ENCODE measurements at regions not wholly inside any gene's neighbourhood (a gene's known extent, or its start where the extent isn't known, plus 50 kb on each side); places are given as distances from the start of the nearest gene placed in this dataset.

GRCh38 chr18:49677081-49677480 lies 115.2 kb downstream of the LIPG start:
- Histone ChIP-seq H3K9me3 (ENCODE audit: low read length) (no peaks in the 10 kb centered on the region), H3K9me2 (replicated peaks; ENCODE audit: insufficient read depth, low read length) (no peaks in the 10 kb centered on the region), H3K36me3 (ENCODE audit: insufficient read depth, low read length) (no peaks in the 10 kb centered on the region), H3K9ac (ENCODE audit: low read length) (no peak overlapping the region), H3K79me2 (ENCODE audit: low read length) (no peaks in the 10 kb centered on the region), H3K4me3 (ENCODE audit: low read length) (no peak overlapping the region), H2AFZ (ENCODE audit: low read length) (no peak overlapping the region), H4K20me1 (ENCODE audit: insufficient read depth, low read depth, low read length) (no peaks in the 10 kb centered on the region), H3K4me2 (ENCODE audit: low read depth, low read length, poor library complexity, severe bottlenecking) (no peak overlapping the region), H3K27ac (ENCODE audit: low read length) (no peak overlapping the region), H3K27me3 (ENCODE audit: low read length) (no peaks in the 10 kb centered on the region), H3K4me1 (ENCODE audit: low read length) (no peaks in the 10 kb centered on the region)
- no peak for DNase-seq

- H3K9me3 ChIP-seq (ENCODE audit: low read length) = no peaks in the 10 kb centered on the region
- no peaks in the 10 kb centered on the region for H4K20me1 ChIP-seq (ENCODE audit: insufficient read depth, low read depth, low read length)
- DNase-seq = no peak
- no peaks in the 10 kb centered on the region for H3K4me1 ChIP-seq (ENCODE audit: low read length)
- no peaks in the 10 kb centered on the region for H3K9me2 ChIP-seq (replicated peaks; ENCODE audit: insufficient read depth, low read length)
- H3K9ac ChIP-seq (ENCODE audit: low read length) = no peak overlapping the region
- no peak overlapping the region for H3K27ac ChIP-seq (ENCODE audit: low read length)
- no peak overlapping the region for H3K4me3 ChIP-seq (ENCODE audit: low read length)
- no peaks in the 10 kb centered on the region for H3K36me3 ChIP-seq (ENCODE audit: insufficient read depth, low read length)
- no peaks in the 10 kb centered on the region for H3K27me3 ChIP-seq (ENCODE audit: low read length)
- no peak overlapping the region for H3K4me2 ChIP-seq (ENCODE audit: low read depth, low read length, poor library complexity, severe bottlenecking)
- no peak overlapping the region for H2AFZ ChIP-seq (ENCODE audit: low read length)
- H3K79me2 ChIP-seq (ENCODE audit: low read length) = no peaks in the 10 kb centered on the region
These were observed 111.4 kb downstream of the LIPG start for GRCh38 chr18:49673281-49673680.

GRCh38 chr18:49672853-49673252 lies 111.0 kb downstream of the LIPG start:
- H3K9ac ChIP-seq (ENCODE audit: low read length) = no peak overlapping the region
- no peaks in the 10 kb centered on the region for H3K79me2 ChIP-seq (ENCODE audit: low read length)
- no peaks in the 10 kb centered on the region for H3K9me2 ChIP-seq (replicated peaks; ENCODE audit: insufficient read depth, low read length)
- H3K4me1 ChIP-seq (ENCODE audit: low read length) = no peaks in the 10 kb centered on the region
- H3K27ac ChIP-seq (ENCODE audit: low read length) = no peak overlapping the region
- no peak for DNase-seq
- H3K4me2 ChIP-seq (ENCODE audit: low read depth, low read length, poor library complexity, severe bottlenecking) = no peak overlapping the region
- no peaks in the 10 kb centered on the region for H3K9me3 ChIP-seq (ENCODE audit: low read length)
- no peaks in the 10 kb centered on the region for H3K27me3 ChIP-seq (ENCODE audit: low read length)
- H2AFZ ChIP-seq (ENCODE audit: low read length) = no peak overlapping the region
- no peaks in the 10 kb centered on the region for H3K36me3 ChIP-seq (ENCODE audit: insufficient read depth, low read length)
- no peak overlapping the region for H3K4me3 ChIP-seq (ENCODE audit: low read length)
- H4K20me1 ChIP-seq (ENCODE audit: insufficient read depth, low read depth, low read length) = no peaks in the 10 kb centered on the region

DNA sequence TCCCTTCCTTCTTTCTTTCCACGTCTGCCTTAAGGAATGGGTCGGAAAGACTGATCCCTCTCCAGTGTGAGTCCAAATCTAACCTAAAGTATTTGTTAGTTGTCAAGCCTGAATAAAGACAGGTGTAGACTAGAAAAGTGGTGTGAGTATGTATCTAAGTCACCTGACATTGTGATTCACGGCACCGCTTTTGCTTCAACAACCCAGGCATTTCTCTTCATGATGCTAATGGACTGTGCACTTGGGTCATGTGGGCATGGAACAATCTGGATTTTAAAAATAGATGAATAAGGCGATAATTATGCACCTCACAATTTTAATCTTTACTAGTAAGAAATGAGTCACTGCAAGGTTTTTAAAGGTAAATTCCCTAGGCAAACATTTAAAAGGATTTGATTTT lies 107.5 kb downstream of the LIPG start:
- Histone ChIP-seq H3K36me3 (ENCODE audit: insufficient read depth, low read length) (no peaks in the 10 kb centered on the region), H2AFZ (ENCODE audit: low read length) (no peak overlapping the region), H3K4me1 (ENCODE audit: low read length) (no peaks in the 10 kb centered on the region), H3K4me2 (ENCODE audit: low read depth, low read length, poor library complexity, severe bottlenecking) (no peak overlapping the region), H3K4me3 (ENCODE audit: low read length) (no peak overlapping the region), H3K79me2 (ENCODE audit: low read length) (no peaks in the 10 kb centered on the region), H3K9me3 (ENCODE audit: low read length) (no peaks in the 10 kb centered on the region), H3K27me3 (ENCODE audit: low read length) (no peaks in the 10 kb centered on the region), H3K27ac (ENCODE audit: low read length) (no peak overlapping the region), H3K9ac (ENCODE audit: low read length) (no peak overlapping the region), H3K9me2 (replicated peaks; ENCODE audit: insufficient read depth, low read length) (no peaks in the 10 kb centered on the region), H4K20me1 (ENCODE audit: insufficient read depth, low read depth, low read length) (no peaks in the 10 kb centered on the region)
- no peak for DNase-seq

DNA sequence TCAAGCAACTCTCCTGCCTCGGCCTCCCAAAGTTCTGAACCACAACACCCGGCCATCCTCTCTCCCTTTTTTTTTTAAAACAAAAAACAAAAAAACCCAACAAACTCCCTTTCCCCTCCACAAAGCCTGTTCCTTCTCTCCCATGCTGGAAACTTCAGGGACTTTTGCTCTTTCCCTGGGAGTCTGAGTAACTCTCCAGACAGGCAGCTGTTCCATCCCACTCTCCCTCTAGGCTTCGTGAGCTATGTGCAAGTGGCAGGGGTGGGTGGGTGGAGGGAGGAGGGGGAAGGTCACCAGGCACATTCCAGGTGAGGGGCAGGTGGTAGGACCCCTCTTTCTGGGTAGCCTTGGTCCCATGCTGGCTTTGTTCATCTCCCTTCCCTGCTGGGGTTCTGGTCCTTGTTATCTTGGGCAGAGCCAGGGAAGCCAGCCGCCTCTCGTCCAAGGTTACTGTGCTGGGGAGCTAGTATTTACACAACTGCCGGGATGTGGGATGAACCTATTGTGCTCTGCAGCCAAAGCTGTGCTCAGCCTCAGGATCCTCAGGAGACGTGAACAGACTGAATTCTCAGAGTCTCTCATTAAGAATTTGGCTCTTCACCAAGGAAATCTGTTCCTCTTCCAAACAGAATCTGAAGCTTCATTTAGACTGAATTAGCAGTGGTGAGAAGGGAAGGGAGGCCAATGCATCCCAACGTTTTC lies 106.9 kb downstream of the LIPG start:
- H2AFZ ChIP-seq (ENCODE audit: low read length) = no peak overlapping the region
- no peaks in the 10 kb centered on the region for H3K9me3 ChIP-seq (ENCODE audit: low read length)
- no peaks in the 10 kb centered on the region for H3K36me3 ChIP-seq (ENCODE audit: insufficient read depth, low read length)
- no peak overlapping the region for H3K4me2 ChIP-seq (ENCODE audit: low read depth, low read length, poor library complexity, severe bottlenecking)
- DNase-seq = no peak
- H3K27ac ChIP-seq (ENCODE audit: low read length) = no peak overlapping the region
- no peak overlapping the region for H3K4me3 ChIP-seq (ENCODE audit: low read length)
- no peak overlapping the region for H3K9ac ChIP-seq (ENCODE audit: low read length)
- H3K79me2 ChIP-seq (ENCODE audit: low read length) = no peaks in the 10 kb centered on the region
- H3K27me3 ChIP-seq (ENCODE audit: low read length) = no peaks in the 10 kb centered on the region
- no peaks in the 10 kb centered on the region for H3K4me1 ChIP-seq (ENCODE audit: low read length)
- H4K20me1 ChIP-seq (ENCODE audit: insufficient read depth, low read depth, low read length) = no peaks in the 10 kb centered on the region
- H3K9me2 ChIP-seq (replicated peaks; ENCODE audit: insufficient read depth, low read length) = no peaks in the 10 kb centered on the region

GRCh38 chr18:49667462-49667861 lies 105.6 kb downstream of the LIPG start:
- Histone ChIP-seq H3K36me3 (ENCODE audit: insufficient read depth, low read length) (no peaks in the 10 kb centered on the region), H3K4me1 (ENCODE audit: low read length) (no peaks in the 10 kb centered on the region), H3K9me3 (ENCODE audit: low read length) (no peaks in the 10 kb centered on the region), H3K4me3 (ENCODE audit: low read length) (no peak overlapping the region), H3K27ac (ENCODE audit: low read length) (no peak overlapping the region), H4K20me1 (ENCODE audit: insufficient read depth, low read depth, low read length) (no peaks in the 10 kb centered on the region), H3K79me2 (ENCODE audit: low read length) (no peaks in the 10 kb centered on the region), H3K27me3 (ENCODE audit: low read length) (no peaks in the 10 kb centered on the region), H3K9me2 (replicated peaks; ENCODE audit: insufficient read depth, low read length) (no peaks in the 10 kb centered on the region), H2AFZ (ENCODE audit: low read length) (no peak overlapping the region), H3K9ac (ENCODE audit: low read length) (no peak overlapping the region), H3K4me2 (ENCODE audit: low read depth, low read length, poor library complexity, severe bottlenecking) (no peak overlapping the region)
- no peak for DNase-seq

- Histone ChIP-seq H3K9ac (ENCODE audit: low read length) (no peak overlapping the region), H3K4me2 (ENCODE audit: low read depth, low read length, poor library complexity, severe bottlenecking) (no peak overlapping the region), H3K27ac (ENCODE audit: low read length) (no peak overlapping the region), H4K20me1 (ENCODE audit: insufficient read depth, low read depth, low read length) (no peaks in the 10 kb centered on the region), H3K36me3 (ENCODE audit: insufficient read depth, low read length) (no peaks in the 10 kb centered on the region), H3K27me3 (ENCODE audit: low read length) (no peaks in the 10 kb centered on the region), H3K9me2 (replicated peaks; ENCODE audit: insufficient read depth, low read length) (no peaks in the 10 kb centered on the region), H3K4me1 (ENCODE audit: low read length) (no peaks in the 10 kb centered on the region), H3K79me2 (ENCODE audit: low read length) (no peaks in the 10 kb centered on the region), H2AFZ (ENCODE audit: low read length) (no peak overlapping the region), H3K4me3 (ENCODE audit: low read length) (no peak overlapping the region), H3K9me3 (ENCODE audit: low read length) (no peaks in the 10 kb centered on the region)
- DNase-seq = no peak
These were observed 104.4 kb downstream of the LIPG start for GRCh38 chr18:49666045-49666775.

- no peak overlapping the region for H3K4me2 ChIP-seq (ENCODE audit: low read depth, low read length, poor library complexity, severe bottlenecking)
- no peak overlapping the region for H3K4me3 ChIP-seq (ENCODE audit: low read length)
- H3K27me3 ChIP-seq (ENCODE audit: low read length) = no peaks in the 10 kb centered on the region
- no peaks in the 10 kb centered on the region for H3K36me3 ChIP-seq (ENCODE audit: insufficient read depth, low read length)
- H3K27ac ChIP-seq (ENCODE audit: low read length) = no peak overlapping the region
- no peaks in the 10 kb centered on the region for H3K9me2 ChIP-seq (replicated peaks; ENCODE audit: insufficient read depth, low read length)
- DNase-seq = no peak
- no peak overlapping the region for H3K9ac ChIP-seq (ENCODE audit: low read length)
- no peak overlapping the region for H2AFZ ChIP-seq (ENCODE audit: low read length)
- no peaks in the 10 kb centered on the region for H3K79me2 ChIP-seq (ENCODE audit: low read length)
- no peaks in the 10 kb centered on the region for H4K20me1 ChIP-seq (ENCODE audit: insufficient read depth, low read depth, low read length)
- H3K4me1 ChIP-seq (ENCODE audit: low read length) = no peaks in the 10 kb centered on the region
- H3K9me3 ChIP-seq (ENCODE audit: low read length) = no peaks in the 10 kb centered on the region
These were observed 102.3 kb downstream of the LIPG start for GRCh38 chr18:49663899-49664890.

All from Karpas-422 (cell line).